ENCODE measurements at regions not wholly inside any gene's neighbourhood (a gene's known extent, or its start where the extent isn't known, plus 50 kb on each side); places are given as distances from the start of the nearest gene placed in this dataset.
A peak's percentile ranks its signal among the peaks of the same experiment; 100 is the strongest.

DNA sequence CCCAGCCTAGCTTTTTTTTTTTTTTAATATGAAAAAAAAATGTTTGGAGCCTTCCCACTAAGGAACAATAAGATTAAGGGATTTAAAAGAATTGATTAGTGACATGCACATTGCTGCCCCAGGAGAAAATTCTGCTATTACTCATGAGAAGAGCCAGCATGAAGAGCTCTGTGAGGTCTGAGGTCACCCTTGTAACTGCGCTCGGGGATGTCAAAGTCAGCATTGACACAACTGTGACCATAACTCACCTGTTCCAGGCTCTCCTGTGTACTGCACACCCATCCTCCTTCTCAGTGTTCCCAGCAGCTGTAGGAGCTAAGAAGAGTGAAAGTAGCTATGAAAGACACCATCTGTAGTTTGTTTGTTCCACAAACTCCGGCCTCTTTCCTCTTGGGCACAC, 109.8 kb upstream of the FGF3 start:
- no peak for DNase-seq (ENCODE audit: low read depth in 4 of 4, low spot score in 2 of 4)

DNA sequence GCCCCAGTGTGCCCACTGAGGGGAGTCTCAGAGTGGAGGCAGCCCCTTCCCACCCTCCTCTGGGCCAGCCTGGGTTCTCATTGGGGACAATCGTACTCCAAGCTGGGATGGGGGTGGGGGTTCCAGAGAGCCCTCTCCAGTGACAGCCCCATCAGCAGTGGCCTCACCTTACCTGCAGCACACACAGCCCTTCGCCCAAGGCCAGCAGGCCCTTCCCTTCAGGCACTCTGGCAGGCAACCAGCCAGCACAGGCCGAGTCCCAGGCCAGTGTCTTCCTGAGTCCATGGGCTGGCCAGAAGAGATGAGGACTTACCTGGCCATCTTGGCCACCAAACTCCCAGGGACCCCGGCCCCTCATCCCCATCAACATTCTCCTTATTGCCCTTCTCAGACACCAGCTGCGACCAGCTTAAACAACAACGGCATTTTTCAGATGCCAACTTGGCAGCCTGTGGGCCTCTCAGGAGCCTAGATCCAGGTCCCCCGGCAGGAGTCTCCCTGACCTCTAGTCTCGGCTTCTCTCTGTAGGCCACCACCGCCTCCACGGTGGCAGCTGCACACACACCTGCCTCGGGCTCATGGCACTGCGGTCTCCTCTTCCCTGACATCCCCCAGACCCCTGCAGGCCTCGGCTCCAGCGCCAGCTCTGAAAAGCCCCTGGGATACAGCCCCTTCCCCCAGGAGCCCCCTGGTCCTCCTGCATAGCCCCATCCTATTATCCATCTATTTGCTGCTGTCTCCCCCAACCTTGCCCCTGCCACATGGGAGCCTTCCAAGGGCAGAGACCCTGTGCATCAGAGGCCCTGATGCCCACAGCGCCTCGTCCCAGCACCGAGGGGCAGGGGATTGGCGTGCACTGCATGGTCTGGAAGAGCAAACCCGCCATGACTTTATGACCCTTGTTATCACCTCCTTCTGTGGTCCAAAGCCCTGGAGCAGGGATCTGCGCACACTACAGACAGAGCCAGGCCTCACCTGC, 111.2 kb upstream of the FGF3 start:
- DNase-seq (ENCODE audit: low read depth in 4 of 4, low spot score in 2 of 4) = no peak

DNA sequence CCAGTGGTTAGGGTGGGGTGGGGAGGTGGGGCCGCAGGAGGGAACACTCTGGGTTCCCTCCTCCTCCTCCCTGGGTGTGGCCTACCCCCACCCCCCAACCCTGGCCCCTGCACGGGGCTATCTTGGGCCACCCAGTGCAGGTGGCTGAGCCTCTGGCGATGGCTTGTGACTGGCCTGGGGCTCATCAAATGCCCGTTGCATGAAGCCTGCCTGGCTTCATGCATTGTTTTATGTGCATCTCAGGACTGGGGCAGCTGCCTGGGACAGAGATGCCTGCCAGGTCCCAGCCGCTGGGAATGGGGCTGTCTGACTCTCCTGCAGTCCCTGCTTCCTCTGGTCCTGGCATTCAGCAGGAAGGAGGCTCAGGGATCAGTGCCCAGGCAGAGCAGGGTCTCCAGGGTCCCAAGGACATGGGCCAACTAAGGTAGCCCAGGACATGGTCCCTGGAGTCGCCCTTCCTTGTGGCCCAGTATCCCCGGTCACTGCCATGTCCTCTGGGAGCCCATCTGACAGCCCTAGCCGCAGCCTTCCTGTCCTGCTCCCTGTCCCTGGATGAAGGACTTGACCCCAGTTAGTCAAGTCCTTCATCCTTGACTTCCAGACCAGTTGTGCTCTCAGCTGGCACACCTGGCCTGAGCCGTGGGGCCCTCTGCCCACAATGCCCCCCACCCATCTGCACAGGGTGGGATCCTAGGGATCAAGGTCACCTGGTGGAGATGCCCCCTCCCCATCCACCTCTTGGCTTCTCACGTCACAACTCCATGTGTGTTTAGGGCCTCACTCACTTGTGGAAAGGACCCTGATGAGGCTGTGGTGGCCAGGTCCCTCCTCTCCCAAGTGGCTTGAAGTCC, 112.1 kb upstream of the FGF3 start:
- no peak for DNase-seq (ENCODE audit: low read depth in 4 of 4, low spot score in 2 of 4)

DNA sequence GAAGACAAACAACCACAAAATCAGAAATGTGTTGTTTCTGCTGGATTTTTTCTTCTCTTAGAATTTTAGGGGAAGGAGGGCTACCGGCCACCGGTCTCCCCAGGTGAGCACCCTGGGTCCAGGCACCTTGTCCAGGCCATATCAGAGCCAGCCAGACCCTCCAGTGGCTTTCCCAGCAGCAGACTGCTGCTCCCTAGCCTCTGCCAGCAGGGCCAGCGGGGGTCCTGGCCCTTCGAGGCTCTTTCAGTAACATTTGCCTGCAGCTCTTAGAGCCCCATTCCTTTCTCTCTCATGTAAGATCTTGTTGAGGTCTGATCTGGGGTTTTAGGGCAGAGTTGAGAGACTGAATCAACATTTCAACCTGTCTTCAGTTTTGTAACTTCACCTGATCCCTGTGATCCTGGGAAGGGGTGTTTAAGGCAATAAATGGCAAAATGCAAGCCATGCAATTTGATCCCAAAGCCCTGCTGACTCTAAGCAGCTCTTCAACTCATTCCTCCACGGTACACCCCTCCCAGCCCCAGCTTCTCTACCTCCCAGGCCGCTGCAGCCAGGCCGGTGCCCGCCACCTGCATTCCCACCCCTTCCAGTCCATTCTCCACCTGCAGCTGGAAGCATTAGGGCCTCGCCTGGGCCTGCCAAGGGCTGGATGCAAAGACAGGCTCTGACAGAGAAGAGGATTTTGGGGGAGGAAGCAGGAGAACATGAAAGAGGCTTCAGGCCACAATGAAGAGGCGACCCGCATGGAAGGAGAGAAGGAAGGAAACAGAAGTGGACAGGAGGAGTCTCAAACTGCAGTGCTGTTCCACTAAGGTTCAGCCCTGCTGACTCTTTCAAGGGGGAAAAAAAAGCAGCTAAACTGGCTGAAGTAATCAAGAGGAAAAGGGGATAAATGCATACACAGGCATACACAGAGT, 113.0 kb upstream of the FGF3 start:
- DNase-seq (ENCODE audit: low read depth in 4 of 4, low spot score in 2 of 4) = no peak

DNA sequence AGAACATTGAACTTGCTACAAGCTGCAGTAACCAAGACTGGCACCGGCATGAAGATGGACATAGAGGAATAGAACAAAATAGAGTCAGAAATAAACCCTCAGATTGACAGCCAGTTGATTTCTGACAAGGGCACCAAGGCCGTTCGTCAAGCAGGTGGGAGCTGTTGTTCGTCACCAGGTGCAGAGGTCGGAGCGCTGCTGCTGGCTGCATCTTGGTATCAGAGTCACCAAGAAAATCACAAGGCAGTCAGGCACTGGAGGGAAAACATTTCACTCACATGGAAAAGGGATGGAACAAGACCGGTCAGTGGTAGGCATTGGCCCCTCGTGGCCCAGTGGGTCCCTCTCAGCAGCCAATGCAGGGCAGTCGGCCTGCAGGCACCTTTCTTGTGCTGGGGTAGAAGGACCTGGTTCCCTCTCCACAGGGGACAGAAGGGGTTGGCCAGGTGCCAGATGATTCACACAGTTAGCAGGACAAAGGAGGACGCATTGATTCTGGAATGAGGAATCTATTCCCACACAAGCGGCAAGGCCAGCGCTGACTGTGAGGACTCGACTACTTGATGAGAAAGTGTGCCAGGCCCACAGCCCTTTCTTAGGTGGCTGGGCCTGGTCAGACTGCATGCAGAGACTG, 115.8 kb upstream of the FGF3 start:
- no peak for DNase-seq (ENCODE audit: low read depth in 4 of 4, low spot score in 2 of 4)

DNA sequence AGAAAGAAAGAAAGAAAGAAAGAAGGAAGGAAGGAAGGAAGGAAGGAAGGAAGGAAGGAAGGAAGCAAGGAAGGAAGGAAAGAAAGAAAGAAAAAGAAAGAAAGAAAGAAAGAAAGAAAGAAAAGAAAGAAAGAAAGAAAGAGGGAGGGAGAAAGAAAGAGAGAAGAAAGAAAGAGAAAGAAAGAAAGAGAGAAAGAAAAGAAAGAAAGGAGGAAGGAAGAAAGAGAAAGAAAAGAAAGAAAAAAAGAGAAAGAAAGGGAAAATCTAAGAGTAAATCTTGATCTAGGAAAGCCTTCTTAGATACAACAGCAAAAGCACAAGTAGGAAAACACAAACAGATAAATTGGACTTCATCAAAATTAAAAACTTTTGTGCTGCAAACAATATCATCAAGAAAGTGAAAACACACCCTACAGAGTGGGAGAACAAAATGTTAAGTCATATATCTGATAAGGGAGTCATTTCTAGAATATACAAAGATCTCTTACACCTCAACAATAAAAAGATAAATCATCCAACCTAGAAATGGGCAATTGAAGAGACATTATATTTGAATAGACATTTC, 116.8 kb upstream of the FGF3 start:
- DNase-seq (ENCODE audit: low read depth in 4 of 4, low spot score in 2 of 4) = no peak

DNA sequence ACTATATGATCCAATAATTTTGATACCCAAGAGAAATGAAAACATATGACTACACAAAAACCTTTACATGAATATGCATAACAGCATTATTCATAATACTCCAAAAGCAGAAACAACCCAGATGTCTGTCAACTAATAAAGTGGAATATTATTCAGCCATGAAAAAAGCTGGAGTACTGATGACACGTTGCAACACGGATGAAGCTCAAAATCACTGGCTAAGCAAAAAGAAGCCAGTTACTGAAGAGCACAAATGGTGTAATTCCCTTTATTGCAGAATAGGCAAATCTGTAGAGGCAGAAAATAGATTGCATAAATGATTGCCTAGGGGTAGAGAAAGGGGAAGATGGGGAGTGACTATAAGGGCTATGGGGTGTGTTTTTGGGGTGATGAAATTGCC, 117.6 kb upstream of the FGF3 start:
- DNase-seq (ENCODE audit: low read depth in 4 of 4, low spot score in 2 of 4) = no peak

DNA sequence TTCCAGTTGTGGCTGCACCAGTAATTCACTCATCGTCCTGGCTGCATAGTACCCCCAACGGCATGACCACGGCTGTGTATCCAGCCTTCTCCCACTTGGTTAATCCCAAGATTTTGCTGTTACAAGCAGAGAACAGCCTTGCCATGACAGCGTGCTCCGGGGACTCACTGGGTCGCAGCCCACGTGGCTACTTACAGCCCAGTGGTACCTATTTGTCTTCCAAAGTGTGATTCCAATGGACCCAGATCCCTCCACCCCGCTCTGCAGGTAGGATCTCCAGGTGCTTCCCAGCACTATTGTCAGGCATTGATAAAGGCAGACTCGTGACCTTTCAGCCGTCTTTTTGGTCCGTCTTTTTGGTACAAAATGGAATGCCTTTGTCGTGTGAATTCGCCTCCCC, 119.0 kb upstream of the FGF3 start:
- DNase-seq (ENCODE audit: low read depth in 4 of 4, low spot score in 2 of 4) = no peak

DNA sequence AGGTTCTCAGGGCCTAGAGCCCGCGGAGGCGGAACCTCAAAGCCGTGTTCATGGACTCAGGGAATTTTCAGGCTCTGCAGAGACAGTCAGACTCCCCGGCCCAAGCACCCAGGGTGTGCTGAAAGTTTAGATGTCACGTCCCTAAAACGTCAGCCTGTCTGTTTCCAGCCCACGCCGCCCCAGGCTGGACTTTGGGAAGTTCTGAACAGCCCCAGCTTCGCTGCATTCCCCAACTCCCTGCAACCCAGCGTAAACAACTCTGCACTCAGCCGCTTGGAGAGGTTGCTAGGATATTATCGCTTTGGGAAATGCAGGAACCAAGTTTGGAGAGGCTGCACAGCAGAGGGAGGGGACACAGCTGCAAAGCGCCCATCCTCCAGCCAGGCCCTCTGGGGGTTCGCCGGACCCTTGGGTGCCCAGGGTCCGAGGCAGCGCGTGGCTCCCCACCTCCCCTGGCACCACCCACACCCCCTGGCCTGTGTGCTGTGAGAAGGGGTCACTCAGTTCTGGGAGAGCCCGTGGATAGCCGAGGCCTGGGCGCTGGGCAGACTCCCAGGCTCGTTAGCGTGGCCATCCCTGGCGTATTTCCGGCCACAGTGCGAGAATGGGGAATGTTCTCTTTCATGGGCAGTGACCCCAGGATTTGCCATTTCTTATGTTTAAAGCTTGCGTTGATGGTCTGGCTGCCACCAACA, 120.5 kb upstream of the FGF3 start:
- DNase-seq (ENCODE audit: low read depth in 4 of 4, low spot score in 2 of 4) = peak in 3 of 4 donors; percentile 34 to 71 (median 62)

DNA sequence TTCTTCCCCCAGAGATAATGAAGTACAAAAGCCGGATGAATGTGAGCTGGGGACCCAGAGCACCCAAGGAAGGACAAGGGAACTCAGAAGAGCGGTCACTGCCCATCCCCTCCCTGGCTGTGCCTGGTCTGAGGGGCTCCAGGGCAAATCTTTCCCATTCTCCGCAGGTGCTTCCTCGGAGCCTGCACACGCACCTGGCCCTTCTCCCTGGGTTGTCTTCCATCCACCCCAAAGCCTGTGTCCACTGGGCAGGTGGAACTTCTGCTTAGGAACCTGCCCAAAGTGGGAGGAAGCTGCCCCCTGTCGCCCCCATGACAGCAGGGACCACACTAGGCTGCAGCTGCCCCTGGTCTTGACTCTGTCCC, 121.0 kb upstream of the FGF3 start:
- DNase-seq (ENCODE audit: low read depth in 4 of 4, low spot score in 2 of 4) = no peak

DNA sequence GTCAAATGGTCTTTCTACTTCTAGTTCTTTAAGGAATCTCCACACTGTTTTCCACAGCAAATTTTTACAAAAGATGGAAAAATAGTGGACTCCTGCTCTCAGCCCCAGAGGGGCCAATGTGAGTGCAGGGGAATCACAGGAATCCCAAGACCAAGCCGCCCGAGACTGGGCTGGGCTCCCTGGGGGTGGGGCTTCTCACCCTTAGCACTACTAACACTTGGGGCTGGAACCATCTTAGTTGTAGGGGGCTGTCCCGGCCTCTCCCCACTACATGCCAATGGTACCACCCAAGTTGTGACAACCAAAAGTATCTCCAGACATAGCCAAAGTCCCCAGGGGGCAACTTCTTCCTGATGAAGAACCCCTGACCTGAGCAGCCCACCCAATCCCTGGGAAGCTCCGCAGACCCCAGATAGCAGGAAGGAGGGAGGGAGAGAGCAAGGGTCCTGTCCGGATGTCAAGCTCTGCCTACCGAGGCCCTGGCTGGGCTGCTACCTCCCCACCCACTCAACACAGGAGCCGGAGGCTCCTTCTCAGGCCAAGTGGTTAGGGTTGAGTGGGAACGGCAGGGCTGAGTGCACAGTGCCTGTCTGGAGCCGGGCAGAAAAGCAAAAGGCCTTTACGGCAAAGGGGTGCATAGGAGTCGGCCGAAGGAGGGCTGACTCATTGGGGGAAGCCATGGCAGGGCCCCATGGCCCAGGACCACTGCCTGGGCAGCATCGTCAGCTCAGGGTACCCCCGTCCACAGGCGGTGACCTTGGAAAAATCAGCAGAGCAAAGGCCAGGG, 122.5 kb upstream of the FGF3 start:
- no peak for DNase-seq (ENCODE audit: low read depth in 4 of 4, low spot score in 2 of 4)

DNA sequence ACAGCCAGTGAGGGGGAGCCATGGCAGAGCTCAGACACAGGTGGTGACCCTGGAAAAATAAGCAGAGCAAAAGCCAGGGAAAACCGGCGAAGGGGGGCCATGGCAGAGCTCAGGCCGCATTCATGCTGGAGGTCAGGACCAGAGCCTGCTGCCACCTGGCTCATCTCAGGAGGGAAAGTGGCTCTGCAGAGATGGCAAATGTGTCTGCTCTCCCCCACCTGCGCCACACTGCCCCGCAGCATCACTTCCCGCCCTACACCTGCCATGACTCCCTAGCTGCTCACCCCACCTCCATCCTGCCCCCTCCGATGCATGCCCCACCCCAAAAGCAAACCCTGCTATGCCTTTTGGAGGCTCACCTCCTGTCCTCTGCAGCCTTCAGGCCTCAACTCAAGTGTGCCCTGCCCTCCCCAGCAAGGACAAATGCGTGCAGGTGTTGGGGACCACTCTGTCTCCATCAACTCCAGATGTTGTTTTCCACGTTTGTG, 123.2 kb upstream of the FGF3 start:
- no peak for DNase-seq (ENCODE audit: low read depth in 4 of 4, low spot score in 2 of 4)

DNA sequence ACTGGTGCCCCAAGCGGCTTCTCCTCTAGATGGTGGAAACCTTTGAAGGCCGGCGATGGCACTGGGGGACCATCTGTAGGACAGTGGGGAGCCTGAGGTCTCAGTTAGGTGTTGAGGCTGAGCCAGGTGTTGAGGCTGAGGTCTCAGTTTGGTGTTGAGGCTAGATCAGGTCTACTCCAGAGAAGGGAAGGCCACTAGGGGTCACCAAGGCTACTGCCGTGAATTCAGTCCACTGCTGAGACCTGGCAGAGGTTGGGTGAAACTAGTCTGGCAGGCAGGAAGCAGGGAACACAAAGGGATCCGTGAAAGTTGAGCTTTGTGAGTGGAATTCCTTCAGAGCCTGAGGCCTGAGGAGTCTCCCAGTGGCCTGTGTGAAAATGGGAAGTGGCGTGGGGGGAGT, 123.8 kb upstream of the FGF3 start:
- DNase-seq (ENCODE audit: low read depth in 4 of 4, low spot score in 2 of 4) = no peak

DNA sequence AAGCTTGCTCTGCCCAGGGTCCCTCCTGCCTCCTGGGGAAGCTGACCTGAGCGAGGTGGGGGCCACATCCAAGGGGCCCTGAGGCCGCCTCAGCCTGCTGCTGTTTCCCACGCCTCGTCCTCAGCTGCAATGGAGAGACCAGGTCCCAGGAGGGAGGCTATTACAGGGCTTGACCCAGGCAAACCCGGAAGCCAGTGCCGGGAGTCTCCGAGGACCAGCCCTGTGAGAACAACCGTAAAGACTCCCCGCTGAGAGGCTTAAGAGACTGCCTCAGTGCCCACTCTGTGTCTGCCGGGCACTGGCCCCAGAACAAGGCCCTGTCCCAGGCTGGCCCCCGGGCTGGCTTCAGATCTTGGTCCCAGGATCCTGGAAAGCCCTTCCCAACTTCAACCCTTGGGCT, 124.3 kb upstream of the FGF3 start:
- no peak for DNase-seq (ENCODE audit: low read depth in 4 of 4, low spot score in 2 of 4)

DNA sequence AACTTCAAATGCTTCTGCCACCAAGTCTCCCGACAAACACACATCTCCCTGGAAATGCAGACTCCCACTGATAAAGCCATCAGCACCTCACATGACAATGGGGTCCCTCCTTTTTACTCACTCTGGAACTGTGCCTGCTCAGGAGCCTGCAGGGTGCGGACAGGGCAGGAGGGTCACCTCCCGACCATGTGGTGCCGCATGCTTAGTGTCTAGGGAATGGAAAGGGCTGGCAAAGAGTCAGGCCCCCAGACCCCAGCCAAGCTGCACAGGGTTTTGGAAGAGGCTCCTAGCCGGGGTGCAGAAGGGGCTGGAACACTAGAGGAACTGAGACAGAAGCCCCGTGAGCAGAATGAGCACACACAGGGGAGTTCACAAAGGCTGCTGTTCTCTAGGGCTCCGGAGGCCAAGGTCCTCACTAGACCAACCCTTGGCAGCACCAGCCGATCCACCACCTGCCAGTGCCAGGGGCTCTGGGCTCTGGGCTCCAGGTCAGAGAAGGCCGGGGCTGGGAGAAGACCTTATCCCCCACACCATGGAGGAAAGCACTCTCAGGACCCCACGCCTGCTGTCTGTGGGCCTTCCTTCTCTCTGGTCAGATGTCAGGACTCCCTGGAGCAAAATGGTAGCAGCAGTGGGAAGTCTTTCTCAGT, 125.1 kb upstream of the FGF3 start:
- DNase-seq (ENCODE audit: low read depth in 4 of 4, low spot score in 2 of 4) = no peak

DNA sequence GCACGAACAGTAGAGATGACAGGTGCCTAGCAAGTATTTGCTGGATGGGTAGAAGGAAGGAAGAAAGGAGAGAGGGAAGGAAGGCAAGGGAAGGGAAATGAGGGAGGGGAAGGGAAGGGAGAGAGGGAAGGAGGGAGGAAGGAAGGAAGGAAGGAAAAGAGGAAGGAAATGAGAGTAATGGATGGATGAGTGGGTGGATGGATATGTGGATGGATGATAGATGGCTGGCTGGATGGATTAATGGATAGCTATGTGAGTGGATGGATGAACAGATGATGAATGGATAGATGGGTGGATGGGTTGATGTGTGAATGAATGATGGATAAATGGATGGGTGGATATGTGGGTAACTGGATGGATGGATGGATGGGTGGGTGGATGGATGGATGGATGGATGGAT, 125.9 kb upstream of the FGF3 start:
- DNase-seq (ENCODE audit: low read depth in 4 of 4, low spot score in 2 of 4) = no peak

DNA sequence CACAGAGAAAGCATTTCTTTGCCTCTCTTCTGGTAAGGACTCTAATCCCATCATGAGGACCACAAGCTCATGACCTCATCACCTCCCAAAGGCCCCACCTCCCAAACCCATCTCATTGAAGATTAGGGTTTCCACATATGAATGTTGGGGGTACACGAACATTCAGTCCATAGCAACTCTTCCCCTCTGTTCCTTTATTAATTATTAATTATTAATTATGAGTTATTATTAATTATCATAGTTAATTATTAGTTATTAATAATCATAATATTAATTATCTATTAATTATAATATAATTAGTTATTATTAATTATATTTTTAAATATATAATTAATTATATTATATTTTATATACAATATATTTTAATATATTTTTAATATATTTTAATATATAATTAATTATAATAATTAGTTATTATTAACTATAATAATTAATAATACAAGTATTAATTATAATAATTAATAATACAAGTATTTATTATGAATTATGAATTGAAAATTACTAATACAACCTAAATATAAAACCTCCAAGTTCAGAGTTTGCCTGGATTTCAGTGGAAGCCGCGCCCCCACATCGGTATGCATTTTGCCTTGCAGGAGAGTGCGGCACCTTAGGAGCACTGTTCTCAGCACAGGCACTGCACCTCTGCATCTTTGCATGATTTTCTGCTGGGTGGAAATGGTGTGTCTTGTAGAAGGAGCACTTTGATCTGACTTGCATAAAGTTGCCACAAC, 128.0 kb upstream of the FGF3 start:
- DNase-seq (ENCODE audit: low read depth in 4 of 4, low spot score in 2 of 4) = no peak

All from left renal cortex interstitium (tissue), 4 donors.